GM12865 (cell line): ENCODE measurements at regions not wholly inside any gene's neighbourhood (a gene's known extent, or its start where the extent isn't known, plus 50 kb on each side); places are given as distances from the start of the nearest gene placed in this dataset.
A peak's percentile ranks its signal among the peaks of the same experiment; 100 is the strongest.

ENCODE experiments used
- DNase-seq: peaks from one replicate; pipeline ENCODE4 v3.0.0; 2010; ENCODE audit warnings: low read depth
- H3K4me3 ChIP-seq: 2 replicates; pipeline ENCODE4 v1.5.1; 2011; ENCODE audit warnings: mild to moderate bottlenecking, low read depth, low read length, control low read depth
- TF ChIP-seq, protein P1 (sequence below): IDR thresholded peaks from 2 replicates; pipeline ENCODE4 v1.5.1; 2011; ENCODE audit warnings: low read length, control low read depth, low read depth, inconsistent platforms; ENCODE audit not compliant: insufficient read depth; ENCODE audit errors: missing control alignments

- TF ChIP-seq, protein P1, sequence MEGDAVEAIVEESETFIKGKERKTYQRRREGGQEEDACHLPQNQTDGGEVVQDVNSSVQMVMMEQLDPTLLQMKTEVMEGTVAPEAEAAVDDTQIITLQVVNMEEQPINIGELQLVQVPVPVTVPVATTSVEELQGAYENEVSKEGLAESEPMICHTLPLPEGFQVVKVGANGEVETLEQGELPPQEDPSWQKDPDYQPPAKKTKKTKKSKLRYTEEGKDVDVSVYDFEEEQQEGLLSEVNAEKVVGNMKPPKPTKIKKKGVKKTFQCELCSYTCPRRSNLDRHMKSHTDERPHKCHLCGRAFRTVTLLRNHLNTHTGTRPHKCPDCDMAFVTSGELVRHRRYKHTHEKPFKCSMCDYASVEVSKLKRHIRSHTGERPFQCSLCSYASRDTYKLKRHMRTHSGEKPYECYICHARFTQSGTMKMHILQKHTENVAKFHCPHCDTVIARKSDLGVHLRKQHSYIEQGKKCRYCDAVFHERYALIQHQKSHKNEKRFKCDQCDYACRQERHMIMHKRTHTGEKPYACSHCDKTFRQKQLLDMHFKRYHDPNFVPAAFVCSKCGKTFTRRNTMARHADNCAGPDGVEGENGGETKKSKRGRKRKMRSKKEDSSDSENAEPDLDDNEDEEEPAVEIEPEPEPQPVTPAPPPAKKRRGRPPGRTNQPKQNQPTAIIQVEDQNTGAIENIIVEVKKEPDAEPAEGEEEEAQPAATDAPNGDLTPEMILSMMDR = no peak
- no peak overlapping the region for H3K4me3 ChIP-seq
- DNase-seq = no peak
These were observed 54.2 kb upstream of the DAPK1 start for GRCh38 chr9:87443461-87443860.

DNA sequence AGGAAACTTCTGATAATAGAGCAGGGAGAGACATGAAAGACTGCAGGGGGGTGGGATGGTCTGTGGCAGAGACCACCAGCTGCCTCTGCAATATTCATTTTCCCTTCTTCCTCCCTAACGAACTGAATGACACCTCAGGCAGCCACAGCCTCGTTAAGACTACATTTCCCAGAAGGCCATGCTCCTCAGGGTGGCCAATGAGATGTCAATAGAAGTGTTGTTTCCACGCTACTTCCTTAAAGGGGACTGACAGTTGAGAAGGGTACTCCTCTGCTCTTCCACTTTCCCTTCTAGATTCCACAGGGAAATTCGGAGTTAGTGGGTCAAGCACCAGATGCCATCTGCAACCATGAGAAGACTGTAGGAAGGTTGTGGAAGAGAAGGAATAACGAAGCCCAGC is 52.0 kb upstream of the DAPK1 start:
- DNase-seq = peak; percentile 75
- TF ChIP-seq, protein P1 = no peak
- peak overlapping the region; percentile 40 for H3K4me3 ChIP-seq

- no peak overlapping the region for H3K4me3 ChIP-seq
- TF ChIP-seq, protein P1 = no peak
- no peak for DNase-seq
These were observed 51.1 kb upstream of the DAPK1 start for GRCh38 chr9:87446527-87446926.

GRCh38 chr9:87447547-87448432 is 49.9 kb upstream of the DAPK1 start:
- TF ChIP-seq, protein P1 = no peak
- no peak overlapping the region for H3K4me3 ChIP-seq
- DNase-seq = no peak
